Inferior parietal cortex (tissue), 1 donor: ENCODE measurements at regions not wholly inside any gene's neighbourhood (a gene's known extent, or its start where the extent isn't known, plus 50 kb on each side); places are given as distances from the start of the nearest gene placed in this dataset.
A peak's percentile ranks its signal among the peaks of the same experiment; 100 is the strongest.

Source experiments
- DNase-seq: peaks from one replicate; pipeline ENCODE4 v3.0.0-alpha.2; 2016; ENCODE audit errors: extremely low spot score

DNA sequence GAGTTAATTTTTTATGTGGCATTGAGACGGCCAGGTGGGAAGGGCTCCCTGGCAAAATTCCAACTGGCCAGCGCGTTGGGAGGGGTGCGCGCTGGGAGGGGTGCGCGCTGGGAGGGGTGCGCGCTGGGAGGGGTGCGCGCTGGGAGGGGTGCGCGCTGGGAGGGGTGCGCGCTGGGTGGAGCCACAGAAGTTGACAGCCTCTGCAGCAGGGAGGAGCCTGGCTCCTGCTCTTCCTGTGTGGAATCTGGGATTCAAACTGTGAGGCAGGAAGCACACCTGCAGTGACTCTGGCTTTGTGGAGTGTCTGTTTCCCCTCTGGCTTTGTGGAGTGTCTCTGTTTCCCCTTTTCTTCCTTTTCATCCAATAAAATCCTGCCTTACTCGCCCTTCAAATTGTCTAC, 147.9 kb upstream of the CBLN2 start:
- no peak for DNase-seq

- no peak for DNase-seq
These were observed 143.6 kb upstream of the CBLN2 start for GRCh38 chr18:72687736-72688135.

- DNase-seq: no peak
These were observed 131.3 kb upstream of the CBLN2 start for GRCh38 chr18:72675394-72675793.

- DNase-seq: no peak
These were observed 130.6 kb upstream of the CBLN2 start for GRCh38 chr18:72674710-72675109.

- no peak for DNase-seq
These were observed 129.1 kb upstream of the CBLN2 start for GRCh38 chr18:72673242-72673641.

DNA sequence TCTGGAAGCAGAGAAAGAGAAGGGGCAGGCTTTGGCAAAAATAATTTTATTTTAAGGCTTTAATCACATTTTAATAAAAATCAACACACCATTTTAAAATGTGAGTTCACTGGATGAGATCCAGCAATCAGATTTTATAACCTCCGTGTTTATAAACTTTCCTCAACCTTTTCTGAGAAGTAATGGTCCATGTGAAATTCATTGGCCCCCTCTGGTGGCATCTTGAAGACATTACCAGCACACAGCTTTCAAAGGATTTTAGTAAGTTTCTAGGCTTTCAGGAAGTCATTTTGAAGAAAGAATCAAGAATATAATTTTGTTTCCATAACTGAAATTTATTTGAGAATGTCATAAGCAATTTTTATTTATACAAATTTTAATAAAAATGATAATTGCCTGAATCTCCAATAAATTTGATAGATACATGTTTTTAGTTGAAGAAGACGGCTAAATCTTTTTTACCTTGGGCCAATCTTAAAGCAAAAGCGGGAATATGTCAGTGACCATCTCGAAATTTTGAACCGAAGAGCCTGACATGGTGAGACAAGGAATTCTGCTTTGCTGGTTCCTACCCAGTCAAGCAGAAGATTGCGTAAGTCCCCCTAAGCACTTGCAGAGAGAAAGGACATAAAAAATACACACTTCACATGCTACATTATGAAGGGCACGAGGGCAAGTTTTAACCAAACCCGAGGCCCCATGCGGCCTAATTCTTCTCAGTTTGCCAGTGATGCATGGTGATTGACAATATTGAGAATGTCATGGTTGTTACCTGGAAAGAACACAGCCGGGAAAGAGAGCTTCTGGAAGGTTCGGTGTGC, 128.4 kb upstream of the CBLN2 start:
- peak; percentile 67 for DNase-seq

- no peak for DNase-seq
These were observed 123.8 kb upstream of the CBLN2 start for GRCh38 chr18:72667932-72668331.

- no peak for DNase-seq
These were observed 109.0 kb upstream of the CBLN2 start for GRCh38 chr18:72652990-72653593.

GRCh38 chr18:72651033-72651432, 106.9 kb upstream of the CBLN2 start:
- no peak for DNase-seq

- DNase-seq: no peak
These were observed 104.4 kb upstream of the CBLN2 start for GRCh38 chr18:72648481-72648960.

GRCh38 chr18:72648079-72648478, 103.9 kb upstream of the CBLN2 start:
- DNase-seq: no peak

GRCh38 chr18:72640557-72640956, 96.4 kb upstream of the CBLN2 start:
- no peak for DNase-seq

- peak; percentile 60 for DNase-seq
These were observed 94.2 kb upstream of the CBLN2 start for GRCh38 chr18:72638376-72638775.

DNA sequence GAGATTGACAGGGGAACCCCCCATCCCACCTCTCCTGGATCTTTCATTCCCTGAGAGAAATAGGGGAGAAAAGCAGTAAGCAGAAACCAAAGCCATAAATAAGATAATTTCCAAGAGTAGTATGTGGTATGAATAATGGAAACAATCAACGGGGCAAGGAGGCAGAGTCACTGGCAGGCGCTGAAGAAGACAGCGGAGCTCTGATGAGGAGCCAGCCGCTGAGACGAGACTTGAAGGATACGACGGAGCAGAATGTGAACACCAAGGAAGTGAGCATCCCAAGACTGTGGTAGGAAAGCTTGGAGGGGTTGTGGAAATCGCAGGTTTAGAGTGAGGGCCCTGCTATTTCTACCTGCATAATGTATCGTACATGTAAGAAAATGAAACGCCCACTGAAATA, 93.6 kb upstream of the CBLN2 start:
- peak; percentile 25 for DNase-seq

- peak; percentile 50 for DNase-seq
These were observed 93.2 kb upstream of the CBLN2 start for GRCh38 chr18:72637299-72637698.

- DNase-seq: no peak
These were observed 92.5 kb upstream of the CBLN2 start for GRCh38 chr18:72636611-72637010.

- DNase-seq: no peak
These were observed 90.4 kb upstream of the CBLN2 start for GRCh38 chr18:72634500-72634899.

GRCh38 chr18:72630991-72631390, 86.8 kb upstream of the CBLN2 start:
- DNase-seq: peak; percentile 32

DNA sequence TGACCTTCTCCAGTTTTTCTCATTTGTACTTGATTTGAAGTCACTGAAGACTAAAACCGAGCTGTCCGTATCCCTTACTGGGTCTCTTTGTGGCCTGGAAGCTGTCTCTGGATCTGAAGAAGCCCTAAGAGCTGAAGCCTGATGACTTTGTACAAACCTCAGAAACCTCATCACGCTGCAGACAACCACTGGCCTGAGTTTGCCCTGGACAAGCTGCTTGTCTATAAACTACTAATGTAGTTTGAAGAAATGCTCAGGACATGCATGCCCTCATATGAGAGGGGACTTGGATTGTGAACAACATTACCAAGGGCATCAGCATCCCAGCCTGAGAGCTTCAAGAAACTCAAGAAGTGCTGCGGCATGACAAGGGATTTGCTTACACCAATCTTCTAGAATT, 79.3 kb upstream of the CBLN2 start:
- no peak for DNase-seq

GRCh38 chr18:72613534-72613930, 69.4 kb upstream of the CBLN2 start:
- DNase-seq: no peak

DNA sequence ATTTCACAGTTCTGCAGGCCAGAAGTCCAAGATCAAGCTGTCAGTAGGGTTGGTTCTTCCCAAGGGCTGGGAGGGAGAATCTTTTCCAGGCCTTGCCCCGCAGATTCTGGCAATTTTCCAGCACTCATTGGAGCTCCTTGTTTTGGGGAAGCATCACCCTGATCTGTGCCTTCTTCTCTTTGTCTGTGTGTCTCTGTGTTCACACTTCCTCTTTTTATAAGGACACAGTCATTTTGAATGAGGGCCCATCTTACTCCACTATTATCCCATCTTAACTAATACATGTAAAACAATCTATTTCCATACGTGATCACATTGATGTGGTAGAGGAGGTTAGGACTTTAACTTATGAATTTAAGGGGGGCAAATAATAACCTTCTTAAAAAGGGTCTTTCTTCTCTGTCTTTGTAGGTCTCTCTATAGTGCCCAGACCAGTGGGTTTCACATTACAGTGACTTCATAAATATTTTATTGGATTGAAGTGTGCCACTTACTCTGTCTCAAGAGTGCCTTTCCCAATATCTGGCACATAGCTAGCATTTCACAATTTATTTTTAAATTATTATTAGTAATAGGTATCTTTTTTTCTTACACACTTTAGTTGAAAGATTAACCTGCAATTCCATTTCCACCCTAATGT, 68.9 kb upstream of the CBLN2 start:
- DNase-seq: no peak

DNA sequence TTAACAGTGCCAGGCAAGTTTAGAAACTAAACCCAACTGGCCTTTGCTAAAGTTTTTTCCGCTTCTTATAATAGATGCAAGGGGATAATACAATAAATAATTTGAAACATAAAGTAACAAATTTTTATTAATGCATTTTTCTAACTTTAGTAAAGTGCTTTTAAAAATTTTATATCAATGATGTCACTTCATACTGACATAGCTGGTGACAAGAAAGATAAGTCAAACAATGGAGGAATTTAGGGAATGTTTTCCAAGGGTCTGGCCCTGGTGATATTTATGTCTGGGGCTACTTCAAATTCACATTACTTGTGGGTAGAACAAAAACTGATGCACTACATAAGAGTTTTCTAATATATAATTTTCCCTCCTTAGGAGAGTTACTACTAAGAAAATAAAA, 61.2 kb upstream of the CBLN2 start:
- DNase-seq: no peak

- no peak for DNase-seq
These were observed 57.8 kb upstream of the CBLN2 start for GRCh38 chr18:72601944-72602343.
